ENCODE measurements at regions not wholly inside any gene's neighbourhood (a gene's known extent, or its start where the extent isn't known, plus 50 kb on each side); places are given as distances from the start of the nearest gene placed in this dataset.

GRCh38 chr7:153640586-153640985, 411.6 kb upstream of the DPP6 start:
- ChIA-PET POLR2A (no interaction called here), CTCF (no interaction called here)
- H3K27ac ChIP-seq (ENCODE audit: low read length): no peak overlapping the region
- TF ChIP-seq POLR2AphosphoS5 (IDR thresholded peaks at IDR 0.05; ENCODE audit: low read depth, low read length) (no peak), TCF7L2 (IDR thresholded peaks at IDR 0.05; ENCODE audit: low read depth, low read length) (no peak), SIN3A (IDR thresholded peaks at IDR 0.05; ENCODE audit: borderline replicate concordance, insufficient read depth, low read depth, low read length) (no peak)
- TF ChIP-seq, protein P1, sequence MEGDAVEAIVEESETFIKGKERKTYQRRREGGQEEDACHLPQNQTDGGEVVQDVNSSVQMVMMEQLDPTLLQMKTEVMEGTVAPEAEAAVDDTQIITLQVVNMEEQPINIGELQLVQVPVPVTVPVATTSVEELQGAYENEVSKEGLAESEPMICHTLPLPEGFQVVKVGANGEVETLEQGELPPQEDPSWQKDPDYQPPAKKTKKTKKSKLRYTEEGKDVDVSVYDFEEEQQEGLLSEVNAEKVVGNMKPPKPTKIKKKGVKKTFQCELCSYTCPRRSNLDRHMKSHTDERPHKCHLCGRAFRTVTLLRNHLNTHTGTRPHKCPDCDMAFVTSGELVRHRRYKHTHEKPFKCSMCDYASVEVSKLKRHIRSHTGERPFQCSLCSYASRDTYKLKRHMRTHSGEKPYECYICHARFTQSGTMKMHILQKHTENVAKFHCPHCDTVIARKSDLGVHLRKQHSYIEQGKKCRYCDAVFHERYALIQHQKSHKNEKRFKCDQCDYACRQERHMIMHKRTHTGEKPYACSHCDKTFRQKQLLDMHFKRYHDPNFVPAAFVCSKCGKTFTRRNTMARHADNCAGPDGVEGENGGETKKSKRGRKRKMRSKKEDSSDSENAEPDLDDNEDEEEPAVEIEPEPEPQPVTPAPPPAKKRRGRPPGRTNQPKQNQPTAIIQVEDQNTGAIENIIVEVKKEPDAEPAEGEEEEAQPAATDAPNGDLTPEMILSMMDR (IDR thresholded peaks at IDR 0.05): no peak
- TF ChIP-seq, protein P2, sequence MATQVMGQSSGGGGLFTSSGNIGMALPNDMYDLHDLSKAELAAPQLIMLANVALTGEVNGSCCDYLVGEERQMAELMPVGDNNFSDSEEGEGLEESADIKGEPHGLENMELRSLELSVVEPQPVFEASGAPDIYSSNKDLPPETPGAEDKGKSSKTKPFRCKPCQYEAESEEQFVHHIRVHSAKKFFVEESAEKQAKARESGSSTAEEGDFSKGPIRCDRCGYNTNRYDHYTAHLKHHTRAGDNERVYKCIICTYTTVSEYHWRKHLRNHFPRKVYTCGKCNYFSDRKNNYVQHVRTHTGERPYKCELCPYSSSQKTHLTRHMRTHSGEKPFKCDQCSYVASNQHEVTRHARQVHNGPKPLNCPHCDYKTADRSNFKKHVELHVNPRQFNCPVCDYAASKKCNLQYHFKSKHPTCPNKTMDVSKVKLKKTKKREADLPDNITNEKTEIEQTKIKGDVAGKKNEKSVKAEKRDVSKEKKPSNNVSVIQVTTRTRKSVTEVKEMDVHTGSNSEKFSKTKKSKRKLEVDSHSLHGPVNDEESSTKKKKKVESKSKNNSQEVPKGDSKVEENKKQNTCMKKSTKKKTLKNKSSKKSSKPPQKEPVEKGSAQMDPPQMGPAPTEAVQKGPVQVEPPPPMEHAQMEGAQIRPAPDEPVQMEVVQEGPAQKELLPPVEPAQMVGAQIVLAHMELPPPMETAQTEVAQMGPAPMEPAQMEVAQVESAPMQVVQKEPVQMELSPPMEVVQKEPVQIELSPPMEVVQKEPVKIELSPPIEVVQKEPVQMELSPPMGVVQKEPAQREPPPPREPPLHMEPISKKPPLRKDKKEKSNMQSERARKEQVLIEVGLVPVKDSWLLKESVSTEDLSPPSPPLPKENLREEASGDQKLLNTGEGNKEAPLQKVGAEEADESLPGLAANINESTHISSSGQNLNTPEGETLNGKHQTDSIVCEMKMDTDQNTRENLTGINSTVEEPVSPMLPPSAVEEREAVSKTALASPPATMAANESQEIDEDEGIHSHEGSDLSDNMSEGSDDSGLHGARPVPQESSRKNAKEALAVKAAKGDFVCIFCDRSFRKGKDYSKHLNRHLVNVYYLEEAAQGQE (IDR thresholded peaks at IDR 0.05; ENCODE audit: insufficient read depth in 1 of 2, low read depth in 2 of 2, low read length in 1 of 2): no peak
- BruUV-seq (replicated peaks): no TSS peak
- 0 out of 2 replicates have a peak, but pooled peaks cover 3% of the 10 kb centered on the region for H3K9me3 ChIP-seq (ENCODE audit: control insufficient read depth, insufficient read depth, low read depth, low read length)
- DNase-seq (ENCODE audit: low read depth, low spot score): no peak
- no peak overlapping the region for H3K4me3 ChIP-seq (ENCODE audit: low read depth in 2 of 2, low read length in 2 of 2)
- in situ Hi-C loops (cut with HindIII; ENCODE audit: low pct_unique_long_range_greater_than_20kb, low sequenced_read_pairs): no loop called here
- no peaks in the 10 kb centered on the region for H3K27me3 ChIP-seq (ENCODE audit: control insufficient read depth, insufficient read depth, low read length)
- no peaks in the 10 kb centered on the region for H3K4me1 ChIP-seq (ENCODE audit: control insufficient read depth, insufficient read depth, low read length)
- no peak for ATAC-seq
- no peaks in the 10 kb centered on the region for H3K36me3 ChIP-seq (ENCODE audit: control insufficient read depth, insufficient read depth, low read length)
- intact Hi-C loops (cut with micrococcal nuclease; ENCODE audit: unreplicated experiment): no loop called here

GRCh38 chr7:153641199-153641598, 411.0 kb upstream of the DPP6 start:
- ChIA-PET CTCF (no interaction called here), POLR2A (no interaction called here)
- H3K9me3 ChIP-seq (ENCODE audit: control insufficient read depth, insufficient read depth, low read depth, low read length): 0 out of 2 replicates have a peak, but pooled peaks cover 3% of the 10 kb centered on the region
- no peaks in the 10 kb centered on the region for H3K27me3 ChIP-seq (ENCODE audit: control insufficient read depth, insufficient read depth, low read length)
- H3K4me3 ChIP-seq (ENCODE audit: low read depth in 2 of 2, low read length in 2 of 2): no peak overlapping the region
- no peaks in the 10 kb centered on the region for H3K36me3 ChIP-seq (ENCODE audit: control insufficient read depth, insufficient read depth, low read length)
- ATAC-seq (no peak), DNase-seq (ENCODE audit: low read depth, low spot score) (no peak)
- BruUV-seq (replicated peaks): no TSS peak
- TF ChIP-seq, protein P1 (IDR thresholded peaks at IDR 0.05): no peak
- TF ChIP-seq POLR2AphosphoS5 (IDR thresholded peaks at IDR 0.05; ENCODE audit: low read depth, low read length) (no peak), TCF7L2 (IDR thresholded peaks at IDR 0.05; ENCODE audit: low read depth, low read length) (no peak), SIN3A (IDR thresholded peaks at IDR 0.05; ENCODE audit: borderline replicate concordance, insufficient read depth, low read depth, low read length) (no peak)
- TF ChIP-seq, protein P2 (IDR thresholded peaks at IDR 0.05; ENCODE audit: insufficient read depth in 1 of 2, low read depth in 2 of 2, low read length in 1 of 2): no peak
- no peaks in the 10 kb centered on the region for H3K4me1 ChIP-seq (ENCODE audit: control insufficient read depth, insufficient read depth, low read length)
- no peak overlapping the region for H3K27ac ChIP-seq (ENCODE audit: low read length)
- in situ Hi-C loops (cut with HindIII; ENCODE audit: low pct_unique_long_range_greater_than_20kb, low sequenced_read_pairs): no loop called here
- intact Hi-C loops (cut with micrococcal nuclease; ENCODE audit: unreplicated experiment): no loop called here
